ENCODE measurements at regions not wholly inside any gene's neighbourhood (a gene's known extent, or its start where the extent isn't known, plus 50 kb on each side); places are given as distances from the start of the nearest gene placed in this dataset.

GRCh38 chr5:53364061-53364460 is 116.4 kb upstream of the FST start:
- DNase-seq (ENCODE audit: low read depth), result no peak

GRCh38 chr5:53366245-53366644 is 114.2 kb upstream of the FST start:
- DNase-seq (ENCODE audit: low read depth), result no peak

- no peak for DNase-seq (ENCODE audit: low read depth)
Measured at GRCh38 chr5:53367727-53368126, 112.7 kb upstream of the FST start.

DNA sequence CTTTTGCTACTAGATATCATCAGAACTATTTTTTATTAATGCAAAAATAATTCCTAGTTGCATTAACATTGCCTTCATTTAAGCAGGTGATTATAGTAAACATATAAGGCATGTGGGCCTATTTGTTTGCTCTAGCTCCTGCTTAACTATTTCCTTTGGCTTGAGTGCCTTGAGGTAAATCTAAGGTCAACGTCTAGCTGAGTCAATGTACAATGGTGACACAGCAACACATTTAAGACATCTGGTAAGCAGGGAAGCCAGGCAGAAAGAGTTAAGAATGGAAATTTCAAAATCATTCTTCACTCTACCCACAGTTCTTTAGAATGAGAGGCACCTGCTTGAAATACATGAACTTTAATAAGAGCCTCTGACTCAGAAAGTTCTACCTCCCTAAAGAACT is 111.9 kb upstream of the FST start:
- peak; percentile 59 for DNase-seq (ENCODE audit: low read depth)

DNA sequence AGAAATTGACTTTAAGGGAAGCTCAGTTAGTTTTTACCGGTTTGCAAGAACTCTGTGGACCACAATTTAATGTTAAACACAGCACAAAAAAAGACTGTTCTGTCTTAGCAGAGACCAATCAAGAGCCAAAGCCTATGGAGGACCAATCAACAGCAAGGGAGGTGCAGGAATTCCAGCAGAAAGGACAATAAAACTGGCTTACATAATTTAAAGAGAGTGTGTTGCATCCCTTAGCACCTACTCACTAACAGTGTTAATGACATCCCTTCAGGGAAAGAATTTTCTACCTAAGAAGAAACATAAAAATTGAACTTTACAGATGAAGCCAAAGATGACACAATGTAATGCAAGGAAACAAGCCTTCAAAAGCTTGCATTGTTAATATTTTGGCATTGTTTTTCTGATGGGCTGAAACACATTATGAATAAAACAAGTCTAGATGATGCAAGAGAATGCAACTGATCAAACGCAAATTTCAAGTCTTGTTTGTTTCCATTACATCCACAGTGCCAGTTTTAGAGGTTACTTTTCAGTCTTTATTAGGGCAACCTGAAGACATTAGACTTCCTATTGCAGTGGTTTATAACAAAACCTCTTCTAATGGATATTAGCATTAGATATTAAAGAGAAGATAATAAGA is 111.3 kb upstream of the FST start:
- no peak for DNase-seq (ENCODE audit: low read depth)

GRCh38 chr5:53369681-53370080 is 110.7 kb upstream of the FST start:
- peak; percentile 13 for DNase-seq (ENCODE audit: low read depth)

DNA sequence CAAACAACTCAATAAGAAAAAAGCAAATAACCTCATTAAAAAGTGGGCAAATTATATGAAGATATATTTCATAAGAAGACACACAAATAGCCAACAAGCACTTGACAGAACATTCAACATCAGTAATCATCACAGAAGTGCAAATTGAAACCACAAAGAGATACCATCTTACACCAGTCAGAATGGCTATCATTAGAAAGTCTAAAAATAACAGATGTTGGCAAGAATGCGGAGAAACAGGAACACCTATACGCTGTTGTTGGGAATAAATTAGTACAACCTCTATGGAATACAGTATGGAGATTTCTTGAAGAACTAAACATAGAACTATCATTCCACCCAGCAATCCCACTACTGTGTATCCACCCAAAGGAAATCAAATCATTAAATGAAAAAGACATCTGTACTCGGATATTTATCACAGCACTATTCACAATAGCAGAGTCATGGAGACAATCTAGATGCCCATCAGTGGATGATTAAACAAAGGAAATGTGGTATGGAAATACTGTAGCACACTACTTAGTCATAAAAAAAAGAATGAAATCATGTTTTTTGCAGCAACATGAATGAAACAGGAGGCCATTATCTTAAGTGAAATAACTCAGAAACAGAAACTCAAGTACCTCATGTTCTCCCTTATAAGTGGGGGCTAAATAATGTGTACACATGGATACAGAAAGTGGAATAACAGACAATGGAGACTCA is 106.8 kb upstream of the FST start:
- no peak for DNase-seq (ENCODE audit: low read depth)

- DNase-seq (ENCODE audit: low read depth), result no peak
Measured at GRCh38 chr5:53376853-53377252, 103.6 kb upstream of the FST start.

- DNase-seq (ENCODE audit: low read depth), result no peak
Measured at GRCh38 chr5:53378190-53378589, 102.2 kb upstream of the FST start.

DNA sequence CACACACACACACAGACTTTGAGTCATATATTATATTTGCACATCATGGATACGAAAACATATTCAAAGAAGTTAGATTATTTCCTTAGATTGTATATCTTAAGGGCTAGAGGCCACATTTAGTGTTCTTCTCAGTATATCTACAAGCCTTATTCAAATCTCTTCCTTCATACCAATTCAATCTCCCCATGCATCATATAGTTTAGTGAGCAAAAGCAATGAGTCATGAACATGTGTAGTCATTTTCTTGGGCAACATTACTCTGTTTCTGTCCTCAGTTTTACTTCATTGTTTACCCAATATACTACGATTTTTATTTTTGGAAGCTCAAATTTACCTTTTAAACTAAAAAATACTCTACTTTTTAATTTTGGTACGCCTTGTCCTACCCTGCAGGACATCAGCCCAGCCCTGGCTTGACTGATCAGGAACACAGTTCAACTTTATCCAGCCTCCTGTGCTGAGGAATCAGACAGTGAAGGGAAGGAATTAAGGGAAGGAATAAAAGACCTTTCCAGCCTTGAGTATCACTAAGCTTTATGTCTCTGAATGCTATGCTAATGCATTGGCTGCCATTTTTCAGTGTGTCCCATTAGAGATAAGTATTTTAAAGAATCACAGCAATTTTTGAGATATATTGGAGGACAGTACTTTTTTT is 101.7 kb upstream of the FST start:
- DNase-seq (ENCODE audit: low read depth), result peak; percentile 58

DNA sequence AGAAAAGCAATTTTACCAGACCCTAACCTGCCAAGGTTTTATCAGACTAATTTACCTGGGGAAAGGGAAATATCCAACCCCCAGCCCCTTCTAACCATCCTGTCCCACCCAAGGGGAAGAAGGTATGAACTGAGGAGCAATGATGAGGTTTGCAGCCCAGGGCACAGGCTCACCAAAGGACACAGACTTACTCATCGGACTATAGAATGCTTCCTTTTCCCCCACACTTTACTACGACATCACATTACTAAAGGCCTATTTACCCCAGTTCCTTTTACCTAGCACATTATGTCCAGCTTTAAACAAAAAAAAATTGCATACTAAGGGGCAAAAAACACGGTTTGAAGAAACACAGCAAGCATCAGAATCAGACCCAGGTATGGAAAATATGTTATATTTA is 94.1 kb upstream of the FST start:
- DNase-seq (ENCODE audit: low read depth), result no peak

DNA sequence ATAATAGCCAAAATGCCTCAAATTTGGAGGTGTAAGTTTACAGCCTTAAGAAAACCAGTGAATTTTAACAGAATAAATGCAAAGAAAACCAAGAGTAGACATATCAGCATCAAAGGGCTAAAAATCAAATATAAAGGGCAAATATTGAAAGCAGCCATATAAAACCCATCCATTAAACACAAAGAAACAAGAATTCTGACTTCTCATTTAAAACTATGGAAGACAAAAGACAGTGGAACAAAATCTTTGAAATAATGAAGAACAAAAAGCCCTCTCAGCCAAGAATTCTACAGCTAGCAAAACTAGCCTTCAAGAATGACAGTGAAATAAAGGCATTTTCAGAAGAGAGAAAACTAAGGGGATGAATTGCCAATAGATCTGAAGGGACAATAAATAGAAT is 91.3 kb upstream of the FST start:
- DNase-seq (ENCODE audit: low read depth), result no peak

DNA sequence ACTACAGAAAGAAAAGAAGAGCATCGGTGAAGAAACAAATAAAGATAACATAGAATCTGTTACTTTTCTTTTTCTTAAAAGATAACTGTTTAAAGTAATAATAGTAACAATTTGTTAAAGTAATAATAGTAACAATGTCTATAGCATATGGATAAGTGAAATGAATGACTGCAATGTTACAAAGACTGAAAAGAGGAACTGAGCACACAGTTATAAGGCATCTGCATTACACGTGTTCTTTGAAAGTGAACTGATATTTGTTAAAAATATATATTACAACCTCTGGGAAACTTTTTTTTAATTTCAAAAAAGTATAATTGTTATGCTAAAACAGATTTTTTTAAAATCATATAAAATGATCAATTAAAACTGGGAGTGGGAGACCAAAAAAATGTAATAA is 88.4 kb upstream of the FST start:
- DNase-seq (ENCODE audit: low read depth), result no peak

- no peak for DNase-seq (ENCODE audit: low read depth)
Measured at GRCh38 chr5:53394808-53395207, 85.6 kb upstream of the FST start.

- no peak for DNase-seq (ENCODE audit: low read depth)
Measured at GRCh38 chr5:53397141-53397757, 83.2 kb upstream of the FST start.

DNA sequence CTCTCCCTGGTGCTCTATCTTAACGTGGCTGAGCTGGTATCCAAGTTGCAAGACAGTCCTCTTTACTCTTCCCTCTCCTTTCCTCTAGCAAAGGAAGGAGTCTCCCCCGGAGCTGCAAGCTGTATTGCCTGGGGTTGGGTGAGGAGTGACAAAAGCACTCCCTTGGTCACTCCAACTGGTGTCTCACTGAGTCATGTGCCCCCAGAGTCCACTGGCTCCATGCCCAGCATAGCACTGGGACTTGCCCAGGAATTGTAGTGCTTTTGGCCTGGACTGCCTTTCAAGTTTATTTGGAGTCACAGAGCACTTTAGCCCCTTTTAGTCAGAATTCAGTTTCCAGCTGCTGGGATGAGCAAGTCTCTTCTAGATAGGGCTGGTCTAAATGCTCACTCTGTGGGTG is 82.6 kb upstream of the FST start:
- DNase-seq (ENCODE audit: low read depth), result peak; percentile 75

GRCh38 chr5:53399926-53400697 is 80.3 kb upstream of the FST start:
- no peak for DNase-seq (ENCODE audit: low read depth)

GRCh38 chr5:53403291-53403690 is 77.1 kb upstream of the FST start:
- peak; percentile 36 for DNase-seq (ENCODE audit: low read depth)

DNA sequence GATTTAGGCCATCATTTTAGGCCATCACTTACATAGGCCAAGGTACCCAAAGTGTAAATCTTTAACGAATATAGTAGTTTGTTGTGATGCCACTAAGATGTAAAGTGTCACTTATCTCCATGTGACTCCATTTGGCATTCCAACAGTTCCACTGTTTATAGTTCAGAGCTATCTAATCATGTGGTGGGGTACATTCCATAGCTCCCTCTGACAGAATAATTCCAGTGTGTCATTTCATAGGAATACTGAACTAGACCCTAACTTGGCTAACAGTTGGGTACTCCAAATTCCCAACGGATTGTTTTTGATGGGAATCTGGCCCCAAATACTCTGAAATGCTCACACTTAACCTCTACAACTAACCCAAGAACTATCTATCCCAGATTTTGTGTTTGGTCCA is 76.7 kb upstream of the FST start:
- peak; percentile 4 for DNase-seq (ENCODE audit: low read depth)

DNA sequence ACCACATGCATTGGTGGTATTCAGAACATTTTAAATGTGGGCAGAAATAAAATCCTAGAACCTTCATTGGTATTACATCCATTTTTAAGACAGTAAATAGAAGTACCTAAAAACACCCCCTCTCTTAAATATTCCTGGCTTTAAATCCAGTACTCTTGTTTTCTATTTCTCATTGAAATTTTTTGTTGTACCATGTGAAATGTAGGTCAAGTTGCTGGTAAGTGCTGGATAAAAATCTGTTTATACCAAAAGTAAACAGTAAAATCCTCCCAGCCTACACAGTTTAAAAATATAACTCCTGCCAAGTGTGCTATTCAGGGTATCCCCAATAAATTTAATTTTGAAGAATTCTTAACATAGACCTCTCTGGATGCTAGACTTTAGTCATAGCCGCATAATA is 75.0 kb upstream of the FST start:
- DNase-seq (ENCODE audit: low read depth), result no peak

DNA sequence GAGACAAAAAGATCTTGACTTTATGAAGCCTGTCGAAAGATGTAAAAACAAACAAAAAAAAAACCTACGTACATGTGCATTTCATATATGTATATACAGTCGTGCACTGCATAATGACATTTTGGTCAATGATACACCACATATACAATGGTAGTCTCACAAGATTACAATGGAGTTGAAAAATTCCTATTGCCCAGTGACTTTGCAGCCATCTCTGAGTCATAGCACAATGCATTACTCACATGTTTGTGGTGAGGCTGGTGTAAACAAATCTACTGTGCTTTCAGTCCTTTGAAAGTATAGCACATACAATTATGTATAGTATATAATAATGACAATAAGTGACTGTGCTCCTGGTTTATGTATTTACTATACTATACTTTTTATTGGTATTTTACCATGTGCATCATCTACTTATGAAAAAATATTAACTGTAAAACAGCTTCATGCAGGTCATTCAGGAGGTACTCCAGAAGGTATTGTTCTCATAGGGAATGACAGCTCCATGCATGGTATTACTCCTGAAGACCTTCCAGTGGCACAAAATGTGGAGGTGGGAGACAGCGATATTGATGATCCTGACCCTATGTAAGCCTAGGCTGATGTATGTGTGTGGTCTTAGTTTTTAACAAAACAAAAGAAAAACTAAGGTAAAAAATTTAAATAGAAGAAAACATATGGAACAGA is 73.7 kb upstream of the FST start:
- peak; percentile 94 for DNase-seq (ENCODE audit: low read depth)

GRCh38 chr5:53407373-53407772 is 73.1 kb upstream of the FST start:
- DNase-seq (ENCODE audit: low read depth), result peak; percentile 67

All from renal cortical epithelial cell (primary cell).